SK-N-SH (cell line): ENCODE measurements at regions not wholly inside any gene's neighbourhood (a gene's known extent, or its start where the extent isn't known, plus 50 kb on each side); places are given as distances from the start of the nearest gene placed in this dataset.

Source experiments
- CTCF ChIA-PET: fragments of 300-600, 350-600 bp; formaldehyde crosslinking; extraction: SDS; loops from one replicate; lab custom pipeline; 2021; lab: Yijun Ruan, JAX
- POLR2A ChIA-PET: fragments of 350-600 bp; sonication (Branson Sonifier 250); formaldehyde crosslinking; extraction: SDS; loops from one replicate; lab custom pipeline; 2020; ENCODE audit warnings: antibody characterized with exemption, inconsistent platforms; lab: Yijun Ruan, JAX
- DNase-seq: peaks from one replicate; pipeline ENCODE4 v3.0.0; 2012
- H2AFZ ChIP-seq: fragments of 200-600 bp; sonication (generic); 2 replicates; pipeline ENCODE4 v1.8.1; 2016; ENCODE audit warnings: antibody characterized with exemption, mild to moderate bottlenecking, low read depth
- H3F3A ChIP-seq: fragments of 200-600 bp; sonication (generic); replicated peaks from 2 replicates; pipeline ENCODE3; 2016; ENCODE audit warnings: antibody characterized with exemption, mild to moderate bottlenecking; ENCODE audit not compliant: insufficient read depth
- H3K27ac ChIP-seq, 2 experiments: fragments of 200-500 bp in 1 of 2; fragments of 200-600 bp in 1 of 2; sonication (Bioruptor generic) in 1 of 2; sonication (generic), shearing (Covaris generic) in 1 of 2; 2 replicates each; pipeline versions ENCODE4 v1.5.1 to v1.6.1; 2014 to 2016; ENCODE audit warnings: low read depth in 2 of 2, inconsistent platforms in 1 of 2, low read length in 1 of 2, mild to moderate bottlenecking in 1 of 2, mixed read lengths in 1 of 2
- H3K27me3 ChIP-seq: fragments of 200-600 bp; sonication (generic), shearing (Covaris generic); 2 replicates; pipeline ENCODE4 v1.6.1; 2016; ENCODE audit warnings: mixed run types; ENCODE audit not compliant: insufficient read depth
- H3K36me3 ChIP-seq, 2 experiments: fragments of 200-500 bp in 1 of 2; fragments of 200-600 bp in 1 of 2; sonication (Bioruptor generic) in 1 of 2; sonication (generic) in 1 of 2; replicated peaks in 1 of 2; 2 replicates each; pipeline versions ENCODE3 to v1.5.1; 2014 to 2016; ENCODE audit warnings: low read length in 1 of 2, mild to moderate bottlenecking in 1 of 2; ENCODE audit not compliant: insufficient read depth in 2 of 2, control insufficient read depth in 1 of 2
- H3K4me1 ChIP-seq, 2 experiments: fragments of 200-500 bp in 1 of 2; fragments of 200-600 bp in 1 of 2; sonication (Bioruptor generic) in 1 of 2; sonication (generic), shearing (Covaris generic) in 1 of 2; 2 replicates each; pipeline versions ENCODE4 v1.5.1 to v1.6.1; 2014 to 2016; ENCODE audit warnings: low read depth in 1 of 2, low read length in 1 of 2, mixed run types in 1 of 2; ENCODE audit not compliant: insufficient read depth in 2 of 2, control insufficient read depth in 1 of 2
- H3K4me2 ChIP-seq: fragments of 200-600 bp; sonication (generic), shearing (Covaris generic); 2 replicates; pipeline ENCODE4 v1.6.1; 2017; ENCODE audit warnings: mixed run types
- H3K4me3 ChIP-seq, 2 experiments: fragments of 200-500 bp in 1 of 2; fragments of 200-600 bp in 1 of 2; sonication (Bioruptor generic) in 1 of 2; sonication (generic), shearing (Covaris generic) in 1 of 2; 2 replicates each; pipeline versions ENCODE4 v1.5.1 to v1.8.1; 2014 to 2016; ENCODE audit warnings: low read depth in 2 of 2, inconsistent platforms in 1 of 2, low read length in 1 of 2, mild to moderate bottlenecking in 1 of 2, mixed read lengths in 1 of 2, moderate library complexity in 1 of 2
- H3K79me2 ChIP-seq: fragments of 200-600 bp; sonication (generic); 2 replicates; pipeline ENCODE4 v1.8.1; 2017; ENCODE audit warnings: mild to moderate bottlenecking; ENCODE audit not compliant: insufficient read depth
- H3K9ac ChIP-seq: fragments of 200-600 bp; sonication (generic); 2 replicates; pipeline ENCODE4 v1.6.1; 2017; ENCODE audit warnings: mixed run types
- H3K9me2 ChIP-seq: fragments of 200-600 bp; sonication (generic); 2 replicates; pipeline ENCODE4 v1.6.1; 2017; ENCODE audit warnings: mixed run types
- H3K9me3 ChIP-seq: fragments of 200-600 bp; sonication (generic); 2 replicates; pipeline ENCODE4 v1.6.1; 2017; ENCODE audit warnings: mixed run types, mild to moderate bottlenecking, moderate library complexity
- H4K20me1 ChIP-seq: fragments of 200-600 bp; sonication (generic); 2 replicates; pipeline ENCODE4 v1.6.1; 2017; ENCODE audit warnings: mild to moderate bottlenecking, mixed run types; ENCODE audit not compliant: insufficient read depth
- EP300 ChIP-seq, 2 experiments: IDR thresholded peaks; 2 replicates each; pipeline versions ENCODE4 v1.4.0 to v1.6.1; 2012; ENCODE audit warnings: borderline replicate concordance in 1 of 2, low read depth in 1 of 2, low read length in 1 of 2
- FOSL2 ChIP-seq: IDR thresholded peaks from 2 replicates; pipeline ENCODE4 v1.4.0; 2012; ENCODE audit warnings: low read depth, mild to moderate bottlenecking, moderate library complexity, borderline replicate concordance
- FOXJ3 ChIP-seq: sonication (generic); formaldehyde crosslinking; IDR thresholded peaks from 2 replicates; pipeline ENCODE4 v1.5.1; 2020; ENCODE audit warnings: mild to moderate bottlenecking, missing genetic modification reagents
- GABPA ChIP-seq: IDR thresholded peaks from 2 replicates; pipeline ENCODE4 v1.4.0; 2012; ENCODE audit warnings: low read depth, mild to moderate bottlenecking
- GATA2 ChIP-seq: sonication (generic); formaldehyde crosslinking; IDR thresholded peaks from 2 replicates; pipeline ENCODE4 v1.5.0; 2020; ENCODE audit warnings: mild to moderate bottlenecking, missing genetic modification reagents
- MAX ChIP-seq: IDR thresholded peaks from 2 replicates; pipeline ENCODE4 v1.4.0; 2012; ENCODE audit warnings: low read depth
- MEF2A ChIP-seq: IDR thresholded peaks from 2 replicates; pipeline ENCODE4 v1.4.0; 2012; ENCODE audit warnings: low read depth, borderline replicate concordance
- NFIC ChIP-seq: IDR thresholded peaks from 2 replicates; pipeline ENCODE4 v1.4.0; 2012; ENCODE audit warnings: borderline replicate concordance
- NRF1 ChIP-seq: IDR thresholded peaks from 2 replicates; pipeline ENCODE4 v1.6.1; 2012; ENCODE audit warnings: low read depth, mild to moderate bottlenecking, low read length
- RCOR1 ChIP-seq: fragments of 150-350 bp; IDR thresholded peaks from 2 replicates; pipeline ENCODE4 v1.6.1; 2017; ENCODE audit warnings: antibody characterized with exemption, low read length
- RFX5 ChIP-seq: IDR thresholded peaks from 2 replicates; pipeline ENCODE4 v1.6.1; 2012; ENCODE audit warnings: mild to moderate bottlenecking, improper control_type of control experiment, low read length
- SMC3 ChIP-seq: IDR thresholded peaks from 2 replicates; pipeline ENCODE4 v1.6.1; 2012; ENCODE audit warnings: low read depth, low read length, improper control_type of control experiment
- USF1 ChIP-seq: IDR thresholded peaks from 2 replicates; pipeline ENCODE4 v1.4.0; 2012; ENCODE audit warnings: low read depth, borderline replicate concordance
- USF2 ChIP-seq: fragments of 150-350 bp; IDR thresholded peaks from 2 replicates; pipeline ENCODE4 v1.6.1; 2017; ENCODE audit warnings: antibody characterized with exemption, low read length, low read depth, borderline replicate concordance
- YY1 ChIP-seq: IDR thresholded peaks from 2 replicates; pipeline ENCODE4 v1.4.0; 2012; ENCODE audit warnings: low read depth, mild to moderate bottlenecking
- WGBS: methylation state at CpG from one replicate; pipeline ENCODE4 v1.1.6; 2017; ENCODE audit warnings: low lambda C conversion rate; 5-methylcytosine and 5-hydroxymethylcytosine counted together
- TF ChIP-seq, protein P1 (sequence below): IDR thresholded peaks from 2 replicates; pipeline ENCODE4; 2012
- TF ChIP-seq, protein P2 (sequence below): IDR thresholded peaks from 2 replicates; pipeline ENCODE4 v1.4.0; 2012; ENCODE audit warnings: low read depth, borderline replicate concordance
- TF ChIP-seq, protein P3 (sequence below): fragments of 150-350 bp; IDR thresholded peaks from 2 replicates; pipeline ENCODE4 v1.6.1; 2016; ENCODE audit warnings: mild to moderate bottlenecking, low read depth, low read length
- TF ChIP-seq, protein P4 (sequence below): fragments of 200-600 bp; sonication (generic); IDR thresholded peaks from 2 replicates; pipeline ENCODE4 v1.6.1; 2017; ENCODE audit warnings: antibody characterized with exemption, mild to moderate bottlenecking, moderate library complexity

- Histone ChIP-seq H3F3A (no peaks in the 10 kb centered on the region), H3K4me3 (no peak overlapping the region), H3K4me2 (no peak overlapping the region), H3K79me2 (no peaks in the 10 kb centered on the region), H3K4me1 (no peaks in the 10 kb centered on the region), H2AFZ (no peak overlapping the region), H3K9ac (no peak overlapping the region), H3K9me2 (no peaks in the 10 kb centered on the region), H3K9me3 (no peaks in the 10 kb centered on the region), H3K27ac (no peak overlapping the region), H3K36me3 (no peaks in the 10 kb centered on the region), H4K20me1 (no peaks in the 10 kb centered on the region), H3K27me3 (no peaks in the 10 kb centered on the region)
- DNase-seq = no peak
- no peak for TF ChIP-seq FOXJ3 (CRISPR knock-in tag)
- TF ChIP-seq YY1 = no peak
- TF ChIP-seq NFIC = no peak
- TF ChIP-seq SMC3 = no peak
- no peak for TF ChIP-seq MAX
- TF ChIP-seq, protein P1, sequence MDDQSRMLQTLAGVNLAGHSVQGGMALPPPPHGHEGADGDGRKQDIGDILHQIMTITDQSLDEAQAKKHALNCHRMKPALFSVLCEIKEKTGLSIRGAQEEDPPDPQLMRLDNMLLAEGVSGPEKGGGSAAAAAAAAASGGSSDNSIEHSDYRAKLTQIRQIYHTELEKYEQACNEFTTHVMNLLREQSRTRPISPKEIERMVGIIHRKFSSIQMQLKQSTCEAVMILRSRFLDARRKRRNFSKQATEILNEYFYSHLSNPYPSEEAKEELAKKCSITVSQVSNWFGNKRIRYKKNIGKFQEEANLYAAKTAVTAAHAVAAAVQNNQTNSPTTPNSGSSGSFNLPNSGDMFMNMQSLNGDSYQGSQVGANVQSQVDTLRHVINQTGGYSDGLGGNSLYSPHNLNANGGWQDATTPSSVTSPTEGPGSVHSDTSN = no peak
- TF ChIP-seq, protein P2, sequence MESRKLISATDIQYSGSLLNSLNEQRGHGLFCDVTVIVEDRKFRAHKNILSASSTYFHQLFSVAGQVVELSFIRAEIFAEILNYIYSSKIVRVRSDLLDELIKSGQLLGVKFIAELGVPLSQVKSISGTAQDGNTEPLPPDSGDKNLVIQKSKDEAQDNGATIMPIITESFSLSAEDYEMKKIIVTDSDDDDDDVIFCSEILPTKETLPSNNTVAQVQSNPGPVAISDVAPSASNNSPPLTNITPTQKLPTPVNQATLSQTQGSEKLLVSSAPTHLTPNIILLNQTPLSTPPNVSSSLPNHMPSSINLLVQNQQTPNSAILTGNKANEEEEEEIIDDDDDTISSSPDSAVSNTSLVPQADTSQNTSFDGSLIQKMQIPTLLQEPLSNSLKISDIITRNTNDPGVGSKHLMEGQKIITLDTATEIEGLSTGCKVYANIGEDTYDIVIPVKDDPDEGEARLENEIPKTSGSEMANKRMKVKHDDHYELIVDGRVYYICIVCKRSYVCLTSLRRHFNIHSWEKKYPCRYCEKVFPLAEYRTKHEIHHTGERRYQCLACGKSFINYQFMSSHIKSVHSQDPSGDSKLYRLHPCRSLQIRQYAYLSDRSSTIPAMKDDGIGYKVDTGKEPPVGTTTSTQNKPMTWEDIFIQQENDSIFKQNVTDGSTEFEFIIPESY = no peak
- no peak for TF ChIP-seq FOSL2
- no peak for TF ChIP-seq GATA2
- TF ChIP-seq, protein P3, sequence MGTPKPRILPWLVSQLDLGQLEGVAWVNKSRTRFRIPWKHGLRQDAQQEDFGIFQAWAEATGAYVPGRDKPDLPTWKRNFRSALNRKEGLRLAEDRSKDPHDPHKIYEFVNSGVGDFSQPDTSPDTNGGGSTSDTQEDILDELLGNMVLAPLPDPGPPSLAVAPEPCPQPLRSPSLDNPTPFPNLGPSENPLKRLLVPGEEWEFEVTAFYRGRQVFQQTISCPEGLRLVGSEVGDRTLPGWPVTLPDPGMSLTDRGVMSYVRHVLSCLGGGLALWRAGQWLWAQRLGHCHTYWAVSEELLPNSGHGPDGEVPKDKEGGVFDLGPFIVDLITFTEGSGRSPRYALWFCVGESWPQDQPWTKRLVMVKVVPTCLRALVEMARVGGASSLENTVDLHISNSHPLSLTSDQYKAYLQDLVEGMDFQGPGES = no peak
- no peak for TF ChIP-seq NRF1
- TF ChIP-seq EP300 (IDR thresholded peaks at IDR 0.05; ENCODE audit: borderline replicate concordance in 1 of 2, low read depth in 1 of 2, low read length in 1 of 2) = no peak
- TF ChIP-seq, protein P4, sequence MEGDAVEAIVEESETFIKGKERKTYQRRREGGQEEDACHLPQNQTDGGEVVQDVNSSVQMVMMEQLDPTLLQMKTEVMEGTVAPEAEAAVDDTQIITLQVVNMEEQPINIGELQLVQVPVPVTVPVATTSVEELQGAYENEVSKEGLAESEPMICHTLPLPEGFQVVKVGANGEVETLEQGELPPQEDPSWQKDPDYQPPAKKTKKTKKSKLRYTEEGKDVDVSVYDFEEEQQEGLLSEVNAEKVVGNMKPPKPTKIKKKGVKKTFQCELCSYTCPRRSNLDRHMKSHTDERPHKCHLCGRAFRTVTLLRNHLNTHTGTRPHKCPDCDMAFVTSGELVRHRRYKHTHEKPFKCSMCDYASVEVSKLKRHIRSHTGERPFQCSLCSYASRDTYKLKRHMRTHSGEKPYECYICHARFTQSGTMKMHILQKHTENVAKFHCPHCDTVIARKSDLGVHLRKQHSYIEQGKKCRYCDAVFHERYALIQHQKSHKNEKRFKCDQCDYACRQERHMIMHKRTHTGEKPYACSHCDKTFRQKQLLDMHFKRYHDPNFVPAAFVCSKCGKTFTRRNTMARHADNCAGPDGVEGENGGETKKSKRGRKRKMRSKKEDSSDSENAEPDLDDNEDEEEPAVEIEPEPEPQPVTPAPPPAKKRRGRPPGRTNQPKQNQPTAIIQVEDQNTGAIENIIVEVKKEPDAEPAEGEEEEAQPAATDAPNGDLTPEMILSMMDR = no peak
- no peak for TF ChIP-seq MEF2A
- no peak for TF ChIP-seq USF1
- TF ChIP-seq RFX5 = no peak
- no peak for TF ChIP-seq RCOR1
- TF ChIP-seq GABPA = no peak
- TF ChIP-seq USF2 = no peak
- POLR2A ChIA-PET = no interaction called here
- CTCF ChIA-PET = no interaction called here
- 13% methylated on average over 4 of the region's 4 CpGs for WGBS
Observed at GRCh38 chr4:156098805-156099204, 145.1 kb upstream of the CTSO start.
